ENCODE measurements at regions not wholly inside any gene's neighbourhood (a gene's known extent, or its start where the extent isn't known, plus 50 kb on each side); places are given as distances from the start of the nearest gene placed in this dataset.

DNA sequence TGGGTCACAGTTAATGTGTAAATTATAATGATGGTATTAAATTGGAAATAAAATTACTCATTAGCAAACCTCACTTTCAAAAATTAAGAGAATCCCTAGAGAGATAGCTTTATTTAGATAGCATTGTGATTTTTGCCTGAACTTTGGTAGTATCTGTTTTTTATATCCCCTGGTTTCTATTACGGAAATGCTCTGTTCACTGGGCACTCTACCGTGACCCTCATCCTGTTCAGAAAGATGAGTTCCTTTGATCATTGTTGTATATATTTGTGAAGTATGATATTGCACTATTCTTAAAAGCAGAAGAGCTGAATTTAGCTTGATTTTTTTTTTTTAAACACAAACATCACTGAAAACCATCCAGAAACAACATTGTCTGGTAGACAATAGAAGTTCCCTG is 1143.8 kb upstream of the MAP3K7 start:
- H3K27me3 ChIP-seq, result no peaks in the 10 kb centered on the region
- no peaks in the 10 kb centered on the region for H4K20me1 ChIP-seq (ENCODE audit: insufficient read depth, poor library complexity, severe bottlenecking)
- H3K79me2 ChIP-seq, result no peaks in the 10 kb centered on the region
- H3K9me2 ChIP-seq (replicated peaks; ENCODE audit: insufficient read depth), result no peaks in the 10 kb centered on the region
- 94% methylated on average over 2 of the region's 2 CpGs for WGBS (ENCODE audit: low lambda C conversion rate, missing lambda C conversion rate)
- no peak overlapping the region for H3K4me2 ChIP-seq
- no peak for DNase-seq (ENCODE audit: low spot score)
- H3K4me1 ChIP-seq (ENCODE audit: insufficient read depth), result no peaks in the 10 kb centered on the region
- no peak overlapping the region for H3K27ac ChIP-seq
- H3K36me3 ChIP-seq (replicated peaks; ENCODE audit: insufficient read depth, low read depth), result no peaks in the 10 kb centered on the region
- H3K4me3 ChIP-seq, result no peak overlapping the region
- TF ChIP-seq EZH2phosphoT487 (IDR thresholded peaks at IDR 0.05; ENCODE audit: low read depth, severe bottlenecking, unreplicated experiment) (no peak), EZH2 (IDR thresholded peaks at IDR 0.05; ENCODE audit: borderline replicate concordance) (no peak)
- TF ChIP-seq, protein P1, sequence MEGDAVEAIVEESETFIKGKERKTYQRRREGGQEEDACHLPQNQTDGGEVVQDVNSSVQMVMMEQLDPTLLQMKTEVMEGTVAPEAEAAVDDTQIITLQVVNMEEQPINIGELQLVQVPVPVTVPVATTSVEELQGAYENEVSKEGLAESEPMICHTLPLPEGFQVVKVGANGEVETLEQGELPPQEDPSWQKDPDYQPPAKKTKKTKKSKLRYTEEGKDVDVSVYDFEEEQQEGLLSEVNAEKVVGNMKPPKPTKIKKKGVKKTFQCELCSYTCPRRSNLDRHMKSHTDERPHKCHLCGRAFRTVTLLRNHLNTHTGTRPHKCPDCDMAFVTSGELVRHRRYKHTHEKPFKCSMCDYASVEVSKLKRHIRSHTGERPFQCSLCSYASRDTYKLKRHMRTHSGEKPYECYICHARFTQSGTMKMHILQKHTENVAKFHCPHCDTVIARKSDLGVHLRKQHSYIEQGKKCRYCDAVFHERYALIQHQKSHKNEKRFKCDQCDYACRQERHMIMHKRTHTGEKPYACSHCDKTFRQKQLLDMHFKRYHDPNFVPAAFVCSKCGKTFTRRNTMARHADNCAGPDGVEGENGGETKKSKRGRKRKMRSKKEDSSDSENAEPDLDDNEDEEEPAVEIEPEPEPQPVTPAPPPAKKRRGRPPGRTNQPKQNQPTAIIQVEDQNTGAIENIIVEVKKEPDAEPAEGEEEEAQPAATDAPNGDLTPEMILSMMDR (IDR thresholded peaks at IDR 0.05; ENCODE audit: poor library complexity), result no peak
- no peaks in the 10 kb centered on the region for H3K9me3 ChIP-seq (ENCODE audit: low read depth)
- H2AFZ ChIP-seq, result no peak overlapping the region

DNA sequence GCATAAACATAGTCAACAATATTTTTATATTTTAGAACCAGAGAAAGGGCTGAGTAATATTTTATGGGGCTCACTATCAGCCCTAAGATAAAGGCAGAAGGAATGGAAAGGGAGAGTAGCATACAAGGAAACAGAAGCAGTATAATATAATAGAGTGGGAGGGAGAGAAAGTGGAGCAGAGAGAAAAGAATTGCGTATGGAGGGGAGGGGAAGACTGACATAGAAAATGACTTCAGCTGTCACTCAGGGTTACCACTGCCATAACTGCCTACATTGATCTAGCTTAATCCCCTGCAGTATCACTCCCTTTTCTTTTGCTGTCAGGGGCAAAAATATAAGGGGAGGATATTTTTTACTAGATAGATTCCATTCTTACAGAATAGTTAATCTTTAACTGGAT is 1133.5 kb upstream of the MAP3K7 start:
- no peak overlapping the region for H3K27ac ChIP-seq
- no peak overlapping the region for H3K4me2 ChIP-seq
- no peaks in the 10 kb centered on the region for H3K4me1 ChIP-seq (ENCODE audit: insufficient read depth)
- no peak overlapping the region for H2AFZ ChIP-seq
- WGBS (ENCODE audit: low lambda C conversion rate, missing lambda C conversion rate), result 29% methylated on average over 1 of the region's 1 CpG
- no peaks in the 10 kb centered on the region for H3K9me3 ChIP-seq (ENCODE audit: low read depth)
- H4K20me1 ChIP-seq (ENCODE audit: insufficient read depth, poor library complexity, severe bottlenecking), result no peaks in the 10 kb centered on the region
- no peaks in the 10 kb centered on the region for H3K9me2 ChIP-seq (replicated peaks; ENCODE audit: insufficient read depth)
- no peak overlapping the region for H3K4me3 ChIP-seq
- H3K79me2 ChIP-seq, result no peaks in the 10 kb centered on the region
- no peak for DNase-seq (ENCODE audit: low spot score)
- TF ChIP-seq EZH2phosphoT487 (IDR thresholded peaks at IDR 0.05; ENCODE audit: low read depth, severe bottlenecking, unreplicated experiment) (no peak), EZH2 (IDR thresholded peaks at IDR 0.05; ENCODE audit: borderline replicate concordance) (no peak)
- TF ChIP-seq, protein P1 (IDR thresholded peaks at IDR 0.05; ENCODE audit: poor library complexity), result no peak
- no peaks in the 10 kb centered on the region for H3K27me3 ChIP-seq
- H3K36me3 ChIP-seq (replicated peaks; ENCODE audit: insufficient read depth, low read depth), result no peaks in the 10 kb centered on the region

DNA sequence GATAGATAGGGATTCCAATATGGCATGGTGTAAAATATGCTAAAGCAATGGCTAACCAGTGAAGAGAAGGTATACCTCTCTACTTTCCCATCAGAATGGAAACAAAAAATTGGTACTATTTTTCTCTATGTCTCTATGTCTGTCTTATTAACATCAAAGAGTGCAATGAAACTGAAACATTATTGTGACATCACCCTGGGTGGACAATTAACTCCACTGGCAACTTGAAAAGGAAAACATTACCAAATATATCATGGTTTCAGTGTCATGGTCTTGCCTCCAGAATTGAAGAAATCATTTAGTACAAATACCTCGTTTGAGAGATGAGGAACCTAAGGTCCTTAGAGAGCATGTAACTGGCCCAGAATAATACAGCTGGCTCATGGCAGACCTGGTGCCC is 1132.5 kb upstream of the MAP3K7 start:
- Histone ChIP-seq H4K20me1 (ENCODE audit: insufficient read depth, poor library complexity, severe bottlenecking) (no peaks in the 10 kb centered on the region), H3K9me3 (ENCODE audit: low read depth) (no peaks in the 10 kb centered on the region), H2AFZ (no peak overlapping the region), H3K27me3 (no peaks in the 10 kb centered on the region), H3K36me3 (replicated peaks; ENCODE audit: insufficient read depth, low read depth) (no peaks in the 10 kb centered on the region), H3K4me1 (ENCODE audit: insufficient read depth) (no peaks in the 10 kb centered on the region), H3K9me2 (replicated peaks; ENCODE audit: insufficient read depth) (no peaks in the 10 kb centered on the region), H3K4me3 (no peak overlapping the region), H3K79me2 (no peaks in the 10 kb centered on the region), H3K4me2 (no peak overlapping the region), H3K27ac (no peak overlapping the region)
- WGBS (ENCODE audit: low lambda C conversion rate, missing lambda C conversion rate), result 55% methylated on average over 1 of the region's 1 CpG
- DNase-seq (ENCODE audit: low spot score), result no peak
- TF ChIP-seq EZH2phosphoT487 (IDR thresholded peaks at IDR 0.05; ENCODE audit: low read depth, severe bottlenecking, unreplicated experiment) (no peak), EZH2 (IDR thresholded peaks at IDR 0.05; ENCODE audit: borderline replicate concordance) (no peak)
- TF ChIP-seq, protein P1 (IDR thresholded peaks at IDR 0.05; ENCODE audit: poor library complexity), result no peak

DNA sequence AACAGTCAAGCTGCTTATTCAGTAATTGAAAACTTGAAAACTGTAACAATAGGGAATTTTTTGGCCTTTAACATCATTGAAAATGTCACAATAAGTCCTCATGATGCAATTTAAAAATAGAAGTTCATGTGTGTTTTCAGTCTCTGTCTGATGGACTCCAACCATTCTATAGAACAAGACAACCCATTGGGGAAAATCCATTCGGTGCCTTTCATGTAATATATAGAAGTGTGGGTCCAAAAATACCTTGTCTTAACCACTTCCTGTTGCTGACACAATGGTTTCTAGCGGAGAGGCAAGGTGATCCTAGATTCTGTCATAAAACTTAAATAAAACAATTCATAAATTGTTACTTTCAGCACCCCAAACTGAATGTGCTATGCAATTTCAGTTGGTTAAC is 1131.3 kb upstream of the MAP3K7 start:
- 84% methylated on average over 2 of the region's 2 CpGs for WGBS (ENCODE audit: low lambda C conversion rate, missing lambda C conversion rate)
- no peak overlapping the region for H2AFZ ChIP-seq
- H3K27me3 ChIP-seq, result no peaks in the 10 kb centered on the region
- H3K4me2 ChIP-seq, result no peak overlapping the region
- no peaks in the 10 kb centered on the region for H3K9me2 ChIP-seq (replicated peaks; ENCODE audit: insufficient read depth)
- H3K36me3 ChIP-seq (replicated peaks; ENCODE audit: insufficient read depth, low read depth), result no peaks in the 10 kb centered on the region
- H3K9me3 ChIP-seq (ENCODE audit: low read depth), result no peaks in the 10 kb centered on the region
- H3K4me1 ChIP-seq (ENCODE audit: insufficient read depth), result no peaks in the 10 kb centered on the region
- no peak overlapping the region for H3K4me3 ChIP-seq
- H4K20me1 ChIP-seq (ENCODE audit: insufficient read depth, poor library complexity, severe bottlenecking), result no peaks in the 10 kb centered on the region
- H3K27ac ChIP-seq, result no peak overlapping the region
- TF ChIP-seq EZH2 (IDR thresholded peaks at IDR 0.05; ENCODE audit: borderline replicate concordance) (no peak), EZH2phosphoT487 (IDR thresholded peaks at IDR 0.05; ENCODE audit: low read depth, severe bottlenecking, unreplicated experiment) (no peak)
- TF ChIP-seq, protein P1 (IDR thresholded peaks at IDR 0.05; ENCODE audit: poor library complexity), result no peak
- no peak for DNase-seq (ENCODE audit: low spot score)
- H3K79me2 ChIP-seq, result no peaks in the 10 kb centered on the region

Measured in hepatocyte (in vitro differentiated cells).